ENCODE measurements at regions not wholly inside any gene's neighbourhood (a gene's known extent, or its start where the extent isn't known, plus 50 kb on each side); places are given as distances from the start of the nearest gene placed in this dataset.

- H2BK5ac ChIP-seq (ENCODE audit: low read depth, low read length, poor library complexity): no peak overlapping the region
- H3K9me3 ChIP-seq (ENCODE audit: insufficient read depth, low read depth, low read length): no peaks in the 10 kb centered on the region
- no peak overlapping the region for H3K27ac ChIP-seq (ENCODE audit: low read depth, low read length)
- H4K91ac ChIP-seq (ENCODE audit: low read depth, low read length): no peak overlapping the region
- H3K18ac ChIP-seq (ENCODE audit: low read length): no peak overlapping the region
- H3K9ac ChIP-seq (ENCODE audit: low read length): no peak overlapping the region
- no peak overlapping the region for H3K4me3 ChIP-seq (ENCODE audit: low read depth, low read length)
- H2BK120ac ChIP-seq (ENCODE audit: insufficient read depth, low read length, poor library complexity): no peak overlapping the region
- H3K27me3 ChIP-seq (ENCODE audit: insufficient read depth, low read length): no peaks in the 10 kb centered on the region
- H3K4ac ChIP-seq (ENCODE audit: low read depth, low read length): no peak overlapping the region
- no peaks in the 10 kb centered on the region for H3K4me1 ChIP-seq (ENCODE audit: control insufficient read depth in 1 of 2, insufficient read depth in 2 of 2, low read length in 2 of 2)
- no CpG with 5 or more reads among the region's 5 CpGs for WGBS (ENCODE audit: extremely low coverage, insufficient coverage, insufficient read length)
- no peak overlapping the region for H2BK12ac ChIP-seq (ENCODE audit: low read length)
- DNase-seq: no peak
- no peaks in the 10 kb centered on the region for H3K79me2 ChIP-seq (ENCODE audit: control insufficient read depth, insufficient read depth, low read length, poor library complexity)
- H3K14ac ChIP-seq (ENCODE audit: low read length): no peak overlapping the region
- H3K36me3 ChIP-seq (ENCODE audit: control insufficient read depth in 1 of 2, insufficient read depth in 2 of 2, low read length in 2 of 2): no peaks in the 10 kb centered on the region
- no peak overlapping the region for H4K12ac ChIP-seq (ENCODE audit: low read depth, low read length)
- no peak overlapping the region for H2AK5ac ChIP-seq (ENCODE audit: low read length)
- no peak overlapping the region for H3K23ac ChIP-seq (ENCODE audit: low read length)
- H2AFZ ChIP-seq (ENCODE audit: insufficient read depth, low read length, poor library complexity): no peak overlapping the region
- no peak overlapping the region for H3K4me2 ChIP-seq (ENCODE audit: low read length)
- H3K79me1 ChIP-seq (ENCODE audit: low read length): no peaks in the 10 kb centered on the region
- H4K8ac ChIP-seq (ENCODE audit: low read depth, low read length): no peak overlapping the region
These were observed 161.5 kb downstream of the SOX3 start for GRCh38 chrX:140343226-140343868.

DNA sequence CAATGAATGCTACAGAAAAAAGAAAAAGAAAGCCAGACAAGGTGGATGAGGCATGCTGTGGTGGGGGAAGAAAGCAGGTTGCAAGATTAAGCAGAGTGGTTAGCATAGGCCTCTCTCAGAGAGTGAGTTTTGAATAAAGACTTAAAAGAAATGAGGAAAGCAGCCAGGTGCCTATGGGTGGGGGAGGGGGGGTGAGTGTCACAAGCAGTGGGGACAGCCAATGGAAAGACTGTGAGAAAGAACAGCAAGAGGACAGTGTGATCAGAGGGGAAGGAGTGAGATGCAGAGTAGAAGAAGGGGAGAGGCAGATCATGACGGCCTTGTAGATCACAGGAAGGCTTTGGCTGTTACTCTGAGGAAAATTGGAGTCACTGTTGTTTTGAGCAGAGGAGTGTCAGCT, 162.5 kb downstream of the SOX3 start:
- H2BK12ac ChIP-seq (ENCODE audit: low read length): no peak overlapping the region
- no peak overlapping the region for H3K23ac ChIP-seq (ENCODE audit: low read length)
- H2BK5ac ChIP-seq (ENCODE audit: low read depth, low read length, poor library complexity): no peak overlapping the region
- H4K91ac ChIP-seq (ENCODE audit: low read depth, low read length): no peak overlapping the region
- no peak overlapping the region for H3K14ac ChIP-seq (ENCODE audit: low read length)
- H3K4me1 ChIP-seq (ENCODE audit: control insufficient read depth in 1 of 2, insufficient read depth in 2 of 2, low read length in 2 of 2): no peaks in the 10 kb centered on the region
- no peak overlapping the region for H2AK5ac ChIP-seq (ENCODE audit: low read length)
- H3K9ac ChIP-seq (ENCODE audit: low read length): no peak overlapping the region
- no peaks in the 10 kb centered on the region for H3K27me3 ChIP-seq (ENCODE audit: insufficient read depth, low read length)
- H4K8ac ChIP-seq (ENCODE audit: low read depth, low read length): no peak overlapping the region
- no peak overlapping the region for H3K4me3 ChIP-seq (ENCODE audit: low read depth, low read length)
- no peak for DNase-seq
- H2BK120ac ChIP-seq (ENCODE audit: insufficient read depth, low read length, poor library complexity): no peak overlapping the region
- H4K12ac ChIP-seq (ENCODE audit: low read depth, low read length): no peak overlapping the region
- no peak overlapping the region for H3K4ac ChIP-seq (ENCODE audit: low read depth, low read length)
- no peak overlapping the region for H3K4me2 ChIP-seq (ENCODE audit: low read length)
- no peak overlapping the region for H3K18ac ChIP-seq (ENCODE audit: low read length)
- H3K79me2 ChIP-seq (ENCODE audit: control insufficient read depth, insufficient read depth, low read length, poor library complexity): no peaks in the 10 kb centered on the region
- H3K27ac ChIP-seq (ENCODE audit: low read depth, low read length): no peak overlapping the region
- WGBS (ENCODE audit: extremely low coverage, insufficient coverage, insufficient read length): no CpG with 5 or more reads among the region's 1 CpG
- no peaks in the 10 kb centered on the region for H3K36me3 ChIP-seq (ENCODE audit: control insufficient read depth in 1 of 2, insufficient read depth in 2 of 2, low read length in 2 of 2)
- no peaks in the 10 kb centered on the region for H3K9me3 ChIP-seq (ENCODE audit: insufficient read depth, low read depth, low read length)
- H2AFZ ChIP-seq (ENCODE audit: insufficient read depth, low read length, poor library complexity): no peak overlapping the region
- no peaks in the 10 kb centered on the region for H3K79me1 ChIP-seq (ENCODE audit: low read length)

GRCh38 chrX:140337263-140337662, 167.6 kb downstream of the SOX3 start:
- Histone ChIP-seq H3K4me3 (ENCODE audit: low read depth, low read length) (no peak overlapping the region), H3K4me1 (ENCODE audit: control insufficient read depth in 1 of 2, insufficient read depth in 2 of 2, low read length in 2 of 2) (no peaks in the 10 kb centered on the region), H3K27ac (ENCODE audit: low read depth, low read length) (no peak overlapping the region), H3K9ac (ENCODE audit: low read length) (no peak overlapping the region), H4K91ac (ENCODE audit: low read depth, low read length) (no peak overlapping the region), H2BK12ac (ENCODE audit: low read length) (no peak overlapping the region), H3K79me1 (ENCODE audit: low read length) (no peaks in the 10 kb centered on the region), H2AFZ (ENCODE audit: insufficient read depth, low read length, poor library complexity) (no peak overlapping the region), H3K9me3 (ENCODE audit: insufficient read depth, low read depth, low read length) (no peaks in the 10 kb centered on the region), H2AK5ac (ENCODE audit: low read length) (no peak overlapping the region), H3K4me2 (ENCODE audit: low read length) (no peak overlapping the region), H2BK5ac (ENCODE audit: low read depth, low read length, poor library complexity) (no peak overlapping the region), H4K12ac (ENCODE audit: low read depth, low read length) (no peak overlapping the region), H4K8ac (ENCODE audit: low read depth, low read length) (no peak overlapping the region), H3K23ac (ENCODE audit: low read length) (no peak overlapping the region), H3K27me3 (ENCODE audit: insufficient read depth, low read length) (no peaks in the 10 kb centered on the region), H3K14ac (ENCODE audit: low read length) (no peak overlapping the region), H3K4ac (ENCODE audit: low read depth, low read length) (no peak overlapping the region), H3K36me3 (ENCODE audit: control insufficient read depth in 1 of 2, insufficient read depth in 2 of 2, low read length in 2 of 2) (no peaks in the 10 kb centered on the region), H2BK120ac (ENCODE audit: insufficient read depth, low read length, poor library complexity) (no peak overlapping the region), H3K18ac (ENCODE audit: low read length) (no peak overlapping the region), H3K79me2 (ENCODE audit: control insufficient read depth, insufficient read depth, low read length, poor library complexity) (no peaks in the 10 kb centered on the region)
- no CpG with 5 or more reads among the region's 1 CpG for WGBS (ENCODE audit: extremely low coverage, insufficient coverage, insufficient read length)
- DNase-seq: no peak

DNA sequence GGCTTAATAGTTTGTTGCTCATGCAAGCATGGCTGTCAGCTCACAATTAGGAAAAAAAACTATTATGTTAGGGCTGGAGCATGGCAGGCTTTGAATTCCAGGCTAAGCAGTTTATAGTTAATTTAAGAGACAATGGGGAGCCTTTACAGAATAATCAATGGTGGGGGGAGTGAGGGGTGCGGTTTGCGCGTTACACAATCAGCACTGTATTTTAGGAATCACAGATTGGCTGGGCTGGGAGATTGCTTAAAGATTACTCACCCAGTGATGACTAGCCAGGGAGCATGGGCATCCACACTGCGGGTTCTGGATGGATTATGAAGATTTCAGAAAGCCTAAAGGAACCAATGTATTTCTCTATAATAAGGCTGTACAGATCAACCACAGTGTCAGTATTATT, 186.6 kb downstream of the SOX3 start:
- DNase-seq: no peak
- H3K79me1 ChIP-seq (ENCODE audit: low read length): no peaks in the 10 kb centered on the region
- no peak overlapping the region for H2BK5ac ChIP-seq (ENCODE audit: low read depth, low read length, poor library complexity)
- no peak overlapping the region for H3K14ac ChIP-seq (ENCODE audit: low read length)
- no peak overlapping the region for H2BK12ac ChIP-seq (ENCODE audit: low read length)
- H3K27ac ChIP-seq (ENCODE audit: low read depth, low read length): no peak overlapping the region
- no peak overlapping the region for H3K4ac ChIP-seq (ENCODE audit: low read depth, low read length)
- no peaks in the 10 kb centered on the region for H3K4me1 ChIP-seq (ENCODE audit: control insufficient read depth in 1 of 2, insufficient read depth in 2 of 2, low read length in 2 of 2)
- H3K9me3 ChIP-seq (ENCODE audit: insufficient read depth, low read depth, low read length): no peaks in the 10 kb centered on the region
- no peak overlapping the region for H3K18ac ChIP-seq (ENCODE audit: low read length)
- no peak overlapping the region for H3K9ac ChIP-seq (ENCODE audit: low read length)
- H3K36me3 ChIP-seq (ENCODE audit: control insufficient read depth in 1 of 2, insufficient read depth in 2 of 2, low read length in 2 of 2): no peaks in the 10 kb centered on the region
- WGBS (ENCODE audit: extremely low coverage, insufficient coverage, insufficient read length): no CpG with 5 or more reads among the region's 4 CpGs
- H4K91ac ChIP-seq (ENCODE audit: low read depth, low read length): no peak overlapping the region
- no peak overlapping the region for H3K4me3 ChIP-seq (ENCODE audit: low read depth, low read length)
- no peak overlapping the region for H4K8ac ChIP-seq (ENCODE audit: low read depth, low read length)
- no peak overlapping the region for H2AFZ ChIP-seq (ENCODE audit: insufficient read depth, low read length, poor library complexity)
- H3K4me2 ChIP-seq (ENCODE audit: low read length): no peak overlapping the region
- H4K12ac ChIP-seq (ENCODE audit: low read depth, low read length): no peak overlapping the region
- no peaks in the 10 kb centered on the region for H3K79me2 ChIP-seq (ENCODE audit: control insufficient read depth, insufficient read depth, low read length, poor library complexity)
- no peak overlapping the region for H2BK120ac ChIP-seq (ENCODE audit: insufficient read depth, low read length, poor library complexity)
- no peaks in the 10 kb centered on the region for H3K27me3 ChIP-seq (ENCODE audit: insufficient read depth, low read length)
- H3K23ac ChIP-seq (ENCODE audit: low read length): no peak overlapping the region
- no peak overlapping the region for H2AK5ac ChIP-seq (ENCODE audit: low read length)

Data from trophoblast cell (in vitro differentiated cells and primary cell).